Liver (tissue), 8 donors: ENCODE measurements at regions not wholly inside any gene's neighbourhood (a gene's known extent, or its start where the extent isn't known, plus 50 kb on each side); places are given as distances from the start of the nearest gene placed in this dataset.

ENCODE experiments used
- DNase-seq: peaks from one replicate; pipeline ENCODE4 v3.0.0-alpha.2; 2017; ENCODE audit warnings: low spot score
- H3K27ac ChIP-seq, 2 donors: one replicate each; pipeline ENCODE4 v1.7.0; 2013; ENCODE audit warnings: inconsistent platforms in 2 of 2, low read length in 2 of 2, control low read depth in 1 of 2, low read depth in 1 of 2, mild to moderate bottlenecking in 1 of 2
- H3K27me3 ChIP-seq, 4 donors: one replicate each; pipeline versions ENCODE4 v1.6.1 to v1.7.0; 2013; ENCODE audit warnings: low read length in 3 of 4, inconsistent platforms in 1 of 4, mild to moderate bottlenecking in 1 of 4, moderate library complexity in 1 of 4; ENCODE audit not compliant: control insufficient read depth in 4 of 4, insufficient read depth in 4 of 4
- H3K36me3 ChIP-seq, 4 donors: one replicate each; pipeline versions ENCODE4 v1.6.1 to v1.7.0; 2013; ENCODE audit warnings: low read length in 3 of 4, mild to moderate bottlenecking in 3 of 4, low read depth in 1 of 4, moderate library complexity in 1 of 4; ENCODE audit not compliant: control insufficient read depth in 4 of 4, insufficient read depth in 3 of 4
- H3K4me1 ChIP-seq, 4 donors: one replicate each; pipeline versions ENCODE4 v1.6.1 to v1.7.0; 2013; ENCODE audit warnings: low read length in 3 of 4, mild to moderate bottlenecking in 3 of 4, moderate library complexity in 1 of 4; ENCODE audit not compliant: control insufficient read depth in 4 of 4, insufficient read depth in 4 of 4
- H3K4me3 ChIP-seq, 3 donors: one replicate each; pipeline versions ENCODE4 v1.6.1 to v1.7.0; 2013; ENCODE audit warnings: low read length in 3 of 3, control low read depth in 1 of 3, low read depth in 1 of 3, mild to moderate bottlenecking in 1 of 3
- H3K9ac ChIP-seq, 2 donors: one replicate each; pipeline ENCODE4 v1.7.0; 2013; ENCODE audit warnings: low read length in 2 of 2, mild to moderate bottlenecking in 2 of 2, moderate library complexity in 2 of 2, control low read depth in 1 of 2, low read depth in 1 of 2
- H3K9me3 ChIP-seq, 4 donors: one replicate each; pipeline versions ENCODE4 v1.6.1 to v1.7.0; 2013; ENCODE audit warnings: low read length in 3 of 4; ENCODE audit not compliant: control insufficient read depth in 4 of 4
- EGR1 ChIP-seq, 2 donors: IDR thresholded peaks; 2 replicates each; pipeline ENCODE4 v1.6.1; 2016 to 2018; ENCODE audit warnings: antibody characterized with exemption in 2 of 2, low read depth in 2 of 2
- FOXA1 ChIP-seq: IDR thresholded peaks from 2 replicates; pipeline ENCODE4 v1.6.1; 2016; ENCODE audit warnings: antibody characterized with exemption
- FOXA2 ChIP-seq: IDR thresholded peaks from 2 replicates; pipeline ENCODE4 v1.6.1; 2016; ENCODE audit warnings: antibody characterized with exemption
- GABPA ChIP-seq, 2 donors: IDR thresholded peaks in 1 of 2; conservative IDR thresholded peaks in 1 of 2; 2 replicates each; pipeline ENCODE4 v1.6.1; 2016; ENCODE audit warnings: antibody characterized with exemption in 2 of 2, mild to moderate bottlenecking in 1 of 2, moderate library complexity in 1 of 2
- HNF4A ChIP-seq, 2 donors: conservative IDR thresholded peaks; 2 replicates each; pipeline ENCODE4 v1.6.1; 2016; ENCODE audit warnings: antibody characterized with exemption in 2 of 2, mild to moderate bottlenecking in 2 of 2
- HNF4G ChIP-seq: IDR thresholded peaks from 2 replicates; pipeline ENCODE4 v1.6.1; 2016; ENCODE audit warnings: antibody characterized with exemption
- JUND ChIP-seq, 2 donors: IDR thresholded peaks; 2 replicates each; pipeline ENCODE4 v1.6.1; 2016; ENCODE audit warnings: antibody characterized with exemption in 2 of 2
- NR2F2 ChIP-seq: IDR thresholded peaks from 2 replicates; pipeline ENCODE4 v1.6.1; 2016; ENCODE audit warnings: antibody characterized with exemption
- RAD21 ChIP-seq, 2 donors: IDR thresholded peaks; 2 replicates each; pipeline ENCODE4 v1.6.1; 2016; ENCODE audit warnings: antibody characterized with exemption in 2 of 2, mild to moderate bottlenecking in 2 of 2
- RXRA ChIP-seq, 2 donors: IDR thresholded peaks; 2 replicates each; pipeline ENCODE4 v1.6.1; 2017 to 2018; ENCODE audit warnings: antibody characterized with exemption in 2 of 2, mild to moderate bottlenecking in 1 of 2
- SP1 ChIP-seq: IDR thresholded peaks from 2 replicates; pipeline ENCODE4 v1.6.1; 2018; ENCODE audit warnings: antibody characterized with exemption, mild to moderate bottlenecking
- TAF1 ChIP-seq: conservative IDR thresholded peaks from 2 replicates; pipeline ENCODE4 v1.6.1; 2016; ENCODE audit warnings: antibody characterized with exemption, mild to moderate bottlenecking
- YY1 ChIP-seq: IDR thresholded peaks from 2 replicates; pipeline ENCODE4 v1.6.1; 2016; ENCODE audit warnings: antibody characterized with exemption, mild to moderate bottlenecking
- WGBS: extraction: QIAGEN DNeasy Blood & Tissue Kit; methylation state at CpG from one replicate; pipeline ENCODE4 v1.1.7; 2013; 5-methylcytosine and 5-hydroxymethylcytosine counted together
- TF ChIP-seq, protein P1 (sequence below): IDR thresholded peaks from 2 replicates; pipeline ENCODE4 v1.6.1; 2016; ENCODE audit warnings: antibody characterized with exemption, mild to moderate bottlenecking
- TF ChIP-seq, protein P2 (sequence below): IDR thresholded peaks from 2 replicates; pipeline ENCODE4 v1.6.1; 2016; ENCODE audit warnings: antibody characterized with exemption
- TF ChIP-seq, protein P3 (sequence below): fragments of 150-350 bp; IDR thresholded peaks from 2 replicates; pipeline ENCODE4 v1.5.1; 2017; ENCODE audit warnings: improper control_type of control experiment, low read depth, low read length; ENCODE audit not compliant: missing input control
- TF ChIP-seq, protein P4 (sequence below): IDR thresholded peaks from 2 replicates; pipeline ENCODE4 v1.6.1; 2016; ENCODE audit warnings: antibody characterized with exemption
- TF ChIP-seq, protein P5 (sequence below): IDR thresholded peaks from 2 replicates; pipeline ENCODE4 v1.6.1; 2016; ENCODE audit warnings: antibody characterized with exemption
- donor health status: healthy.
- donor health status: healthy.
- donor health status: healthy.
- donor health status: healthy.
- donor health status: healthy.

DNA sequence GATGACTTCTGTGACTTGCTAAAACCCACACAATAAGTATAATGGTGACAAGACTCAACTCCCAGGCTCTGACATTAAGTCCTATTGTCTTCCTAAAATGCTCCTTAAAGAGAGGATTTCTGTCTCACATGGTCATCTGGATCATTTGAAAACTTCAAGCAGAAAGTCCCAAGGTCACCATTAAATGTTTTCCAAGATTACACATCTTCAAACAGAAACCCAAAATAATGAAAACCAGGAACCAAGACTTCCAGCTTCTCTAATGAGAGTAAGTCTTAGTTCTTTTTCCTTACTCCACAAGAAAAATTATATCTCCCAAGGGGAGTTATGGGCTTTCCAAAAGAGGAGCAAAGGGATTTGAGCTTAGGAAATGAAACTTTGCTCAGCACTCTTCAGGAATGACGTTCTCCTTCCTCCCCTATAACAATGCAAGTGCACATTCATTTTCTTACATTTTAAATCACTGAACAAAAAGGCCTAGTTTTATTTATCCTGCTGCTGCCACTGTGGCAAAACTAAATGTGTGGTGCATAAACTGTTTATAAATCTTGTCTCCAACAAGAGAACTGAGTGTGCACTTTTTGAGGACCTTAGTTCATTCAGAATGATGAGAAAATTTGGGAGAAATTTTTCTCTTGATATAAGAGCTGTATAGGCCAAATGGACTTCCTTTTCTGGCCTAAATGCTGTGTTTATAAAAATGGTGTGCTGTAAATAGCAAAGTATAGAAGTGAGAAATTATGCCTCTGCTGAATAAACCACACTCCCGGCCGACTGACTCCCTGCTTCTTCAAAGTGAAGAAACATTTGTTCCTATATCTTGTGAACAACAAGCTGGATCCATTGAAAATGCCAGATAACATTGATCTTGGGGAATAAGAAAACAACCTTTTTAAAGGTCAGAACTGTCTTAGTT, 148.4 kb upstream of the PLEKHG7 start (continued):
- TF ChIP-seq, protein P1, sequence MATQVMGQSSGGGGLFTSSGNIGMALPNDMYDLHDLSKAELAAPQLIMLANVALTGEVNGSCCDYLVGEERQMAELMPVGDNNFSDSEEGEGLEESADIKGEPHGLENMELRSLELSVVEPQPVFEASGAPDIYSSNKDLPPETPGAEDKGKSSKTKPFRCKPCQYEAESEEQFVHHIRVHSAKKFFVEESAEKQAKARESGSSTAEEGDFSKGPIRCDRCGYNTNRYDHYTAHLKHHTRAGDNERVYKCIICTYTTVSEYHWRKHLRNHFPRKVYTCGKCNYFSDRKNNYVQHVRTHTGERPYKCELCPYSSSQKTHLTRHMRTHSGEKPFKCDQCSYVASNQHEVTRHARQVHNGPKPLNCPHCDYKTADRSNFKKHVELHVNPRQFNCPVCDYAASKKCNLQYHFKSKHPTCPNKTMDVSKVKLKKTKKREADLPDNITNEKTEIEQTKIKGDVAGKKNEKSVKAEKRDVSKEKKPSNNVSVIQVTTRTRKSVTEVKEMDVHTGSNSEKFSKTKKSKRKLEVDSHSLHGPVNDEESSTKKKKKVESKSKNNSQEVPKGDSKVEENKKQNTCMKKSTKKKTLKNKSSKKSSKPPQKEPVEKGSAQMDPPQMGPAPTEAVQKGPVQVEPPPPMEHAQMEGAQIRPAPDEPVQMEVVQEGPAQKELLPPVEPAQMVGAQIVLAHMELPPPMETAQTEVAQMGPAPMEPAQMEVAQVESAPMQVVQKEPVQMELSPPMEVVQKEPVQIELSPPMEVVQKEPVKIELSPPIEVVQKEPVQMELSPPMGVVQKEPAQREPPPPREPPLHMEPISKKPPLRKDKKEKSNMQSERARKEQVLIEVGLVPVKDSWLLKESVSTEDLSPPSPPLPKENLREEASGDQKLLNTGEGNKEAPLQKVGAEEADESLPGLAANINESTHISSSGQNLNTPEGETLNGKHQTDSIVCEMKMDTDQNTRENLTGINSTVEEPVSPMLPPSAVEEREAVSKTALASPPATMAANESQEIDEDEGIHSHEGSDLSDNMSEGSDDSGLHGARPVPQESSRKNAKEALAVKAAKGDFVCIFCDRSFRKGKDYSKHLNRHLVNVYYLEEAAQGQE, result no peak

DNA sequence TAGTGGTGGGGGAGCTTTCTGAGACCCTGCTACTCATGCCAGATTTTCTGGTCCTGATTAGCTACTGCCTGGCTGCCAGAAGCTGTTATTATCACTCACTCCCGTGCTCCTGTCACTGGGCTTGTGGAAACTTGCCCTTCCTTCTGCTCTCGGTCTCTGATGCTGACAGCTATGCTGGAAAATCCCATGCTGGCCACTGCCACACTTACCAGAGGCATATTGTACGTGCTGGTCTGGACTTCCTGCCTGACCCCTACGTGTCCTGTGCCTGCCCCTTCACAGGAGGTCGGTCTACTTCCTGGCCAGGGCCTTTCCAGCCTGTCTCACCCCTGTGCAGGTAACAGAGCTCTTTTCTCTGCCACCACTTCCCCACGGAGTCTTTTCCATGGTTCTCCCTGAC, 149.4 kb upstream of the PLEKHG7 start:
- Histone ChIP-seq H3K9ac (no peak overlapping the region), H3K27ac (peak overlapping the region; percentile 15 to 46), H3K27me3 (no peaks in the 10 kb centered on the region), H3K36me3 (no peaks in the 10 kb centered on the region), H3K9me3 (no peaks in the 10 kb centered on the region), H3K4me1 (peaks cover 4 to 22% (median 12%) of the 10 kb centered on the region in 4 donors), H3K4me3 (no peak overlapping the region)
- no peak for DNase-seq
- WGBS, result 32% methylated on average over 6 of the region's 6 CpGs
- TF ChIP-seq, protein P2, sequence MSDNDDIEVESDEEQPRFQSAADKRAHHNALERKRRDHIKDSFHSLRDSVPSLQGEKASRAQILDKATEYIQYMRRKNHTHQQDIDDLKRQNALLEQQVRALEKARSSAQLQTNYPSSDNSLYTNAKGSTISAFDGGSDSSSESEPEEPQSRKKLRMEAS, result no peak
- TF ChIP-seq, protein P1, result no peak
- TF ChIP-seq, protein P3, sequence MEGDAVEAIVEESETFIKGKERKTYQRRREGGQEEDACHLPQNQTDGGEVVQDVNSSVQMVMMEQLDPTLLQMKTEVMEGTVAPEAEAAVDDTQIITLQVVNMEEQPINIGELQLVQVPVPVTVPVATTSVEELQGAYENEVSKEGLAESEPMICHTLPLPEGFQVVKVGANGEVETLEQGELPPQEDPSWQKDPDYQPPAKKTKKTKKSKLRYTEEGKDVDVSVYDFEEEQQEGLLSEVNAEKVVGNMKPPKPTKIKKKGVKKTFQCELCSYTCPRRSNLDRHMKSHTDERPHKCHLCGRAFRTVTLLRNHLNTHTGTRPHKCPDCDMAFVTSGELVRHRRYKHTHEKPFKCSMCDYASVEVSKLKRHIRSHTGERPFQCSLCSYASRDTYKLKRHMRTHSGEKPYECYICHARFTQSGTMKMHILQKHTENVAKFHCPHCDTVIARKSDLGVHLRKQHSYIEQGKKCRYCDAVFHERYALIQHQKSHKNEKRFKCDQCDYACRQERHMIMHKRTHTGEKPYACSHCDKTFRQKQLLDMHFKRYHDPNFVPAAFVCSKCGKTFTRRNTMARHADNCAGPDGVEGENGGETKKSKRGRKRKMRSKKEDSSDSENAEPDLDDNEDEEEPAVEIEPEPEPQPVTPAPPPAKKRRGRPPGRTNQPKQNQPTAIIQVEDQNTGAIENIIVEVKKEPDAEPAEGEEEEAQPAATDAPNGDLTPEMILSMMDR, result no peak
- TF ChIP-seq, protein P4, sequence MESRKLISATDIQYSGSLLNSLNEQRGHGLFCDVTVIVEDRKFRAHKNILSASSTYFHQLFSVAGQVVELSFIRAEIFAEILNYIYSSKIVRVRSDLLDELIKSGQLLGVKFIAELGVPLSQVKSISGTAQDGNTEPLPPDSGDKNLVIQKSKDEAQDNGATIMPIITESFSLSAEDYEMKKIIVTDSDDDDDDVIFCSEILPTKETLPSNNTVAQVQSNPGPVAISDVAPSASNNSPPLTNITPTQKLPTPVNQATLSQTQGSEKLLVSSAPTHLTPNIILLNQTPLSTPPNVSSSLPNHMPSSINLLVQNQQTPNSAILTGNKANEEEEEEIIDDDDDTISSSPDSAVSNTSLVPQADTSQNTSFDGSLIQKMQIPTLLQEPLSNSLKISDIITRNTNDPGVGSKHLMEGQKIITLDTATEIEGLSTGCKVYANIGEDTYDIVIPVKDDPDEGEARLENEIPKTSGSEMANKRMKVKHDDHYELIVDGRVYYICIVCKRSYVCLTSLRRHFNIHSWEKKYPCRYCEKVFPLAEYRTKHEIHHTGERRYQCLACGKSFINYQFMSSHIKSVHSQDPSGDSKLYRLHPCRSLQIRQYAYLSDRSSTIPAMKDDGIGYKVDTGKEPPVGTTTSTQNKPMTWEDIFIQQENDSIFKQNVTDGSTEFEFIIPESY, result no peak
- TF ChIP-seq RAD21 (IDR thresholded peaks at IDR 0.05) (peak in 1 of 2 donors; percentile 30), GABPA (IDR thresholded peaks at IDR 0.05 in 1 of 2, conservative IDR thresholded peaks at IDR 0.05 in 1 of 2) (no peak), YY1 (no peak), RXRA (IDR thresholded peaks at IDR 0.05) (peak; percentile 44 to 65), JUND (IDR thresholded peaks at IDR 0.05) (no peak), NR2F2 (peak; percentile 71), FOXA2 (no peak), HNF4A (conservative IDR thresholded peaks at IDR 0.05) (no peak), EGR1 (IDR thresholded peaks at IDR 0.05; ENCODE audit: low read depth in 2 of 2) (no peak), TAF1 (no peak), SP1 (peak; percentile 63), FOXA1 (no peak), HNF4G (no peak)
- TF ChIP-seq, protein P5, sequence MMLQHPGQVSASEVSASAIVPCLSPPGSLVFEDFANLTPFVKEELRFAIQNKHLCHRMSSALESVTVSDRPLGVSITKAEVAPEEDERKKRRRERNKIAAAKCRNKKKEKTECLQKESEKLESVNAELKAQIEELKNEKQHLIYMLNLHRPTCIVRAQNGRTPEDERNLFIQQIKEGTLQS, result no peak
